HepG2 (cell line): ENCODE measurements at regions not wholly inside any gene's neighbourhood (a gene's known extent, or its start where the extent isn't known, plus 50 kb on each side); places are given as distances from the start of the nearest gene placed in this dataset.

ENCODE experiments used
- ATAC-seq: fragments of 200-7000 bp; cut with Tn5 transposase; 3 replicates; pipeline ENCODE4 v1.9.1; 2020; ENCODE audit warnings: mild to moderate bottlenecking, moderate library complexity
- BruUV-seq: library from RNA; stranded (reverse); fragments of 400-500 nt; replicated peaks from 2 replicates; lab custom pipeline; 2021; lab: Mats Ljungman, UMichigan
- CTCF ChIA-PET: fragments of 300-600 bp; formaldehyde crosslinking; extraction: SDS; loops from one replicate; lab custom pipeline; 2021; ENCODE audit warnings: low total read pairs, inconsistent platforms, low intra/inter-chr PET ratio; lab: Yijun Ruan, JAX
- POLR2A ChIA-PET: fragments of 350-600 bp; sonication (Branson Sonifier 250); formaldehyde crosslinking; loops from one replicate; lab custom pipeline; 2020; ENCODE audit warnings: antibody characterized with exemption, inconsistent platforms; lab: Yijun Ruan, JAX
- DNase-seq: peaks from one replicate; pipeline ENCODE4 v3.0.0-alpha.2; 2015; ENCODE audit warnings: low spot score
- FAIRE-seq: peaks from 3 replicates; lab custom pipeline; 2011; peaks lifted over from hg19 to GRCh38; lab: Jason Lieb, UNC
- H2AFZ ChIP-seq: one replicate; pipeline ENCODE4 v1.6.1; 2011; ENCODE audit warnings: low read length, inconsistent platforms
- H3K27ac ChIP-seq: fragments of 300-600 bp; 3 replicates; pipeline ENCODE4 v1.8.0; 2011; ENCODE audit warnings: mixed run types, mild to moderate bottlenecking, mixed read lengths, low read length, inconsistent platforms; ENCODE audit not compliant: insufficient read depth; ENCODE audit errors: extremely low read length
- H3K27me3 ChIP-seq, 2 experiments: fragments of 200-600 bp in 1 of 2; 2 replicates in 1 of 2; 3 replicates in 1 of 2; pipeline versions ENCODE4 v1.6.0 to v1.8.0; 2011; ENCODE audit warnings: low read length in 2 of 2, mild to moderate bottlenecking in 2 of 2, moderate library complexity in 2 of 2, inconsistent platforms in 1 of 2; ENCODE audit not compliant: insufficient read depth in 2 of 2, control insufficient read depth in 1 of 2
- H3K36me3 ChIP-seq, 2 experiments: fragments of 200-600 bp in 1 of 2; replicated peaks in 1 of 2; 2 replicates in 1 of 2; 3 replicates in 1 of 2; pipeline versions ENCODE4 v1.5.1 to v1.8.0; 2011; ENCODE audit warnings: low read length in 2 of 2, inconsistent platforms in 1 of 2; ENCODE audit not compliant: insufficient read depth in 2 of 2, control insufficient read depth in 1 of 2
- H3K4me1 ChIP-seq: 2 replicates; pipeline ENCODE4 v1.5.1; 2012; ENCODE audit warnings: low read length, inconsistent platforms; ENCODE audit not compliant: insufficient read depth
- H3K4me2 ChIP-seq: 2 replicates; pipeline ENCODE4 v1.6.0; 2011; ENCODE audit warnings: low read depth, low read length, inconsistent platforms
- H3K4me3 ChIP-seq, 3 experiments: fragments of 200-600 bp in 1 of 3; sonication (generic), shearing (Covaris generic) in 1 of 3; replicated peaks in 1 of 3; 2 replicates each; pipeline ENCODE4 v1.5.1; 2011 to 2016; ENCODE audit warnings: low read length in 3 of 3, inconsistent platforms in 2 of 3, low read depth in 2 of 3, mild to moderate bottlenecking in 2 of 3, control low read depth in 1 of 3, mixed read lengths in 1 of 3; ENCODE audit not compliant: insufficient read depth in 1 of 3
- H3K79me2 ChIP-seq: one replicate; pipeline ENCODE4 v1.6.1; 2011; ENCODE audit warnings: low read length, inconsistent platforms; ENCODE audit not compliant: insufficient read depth
- H3K9ac ChIP-seq: 2 replicates; pipeline ENCODE4 v1.6.0; 2011; ENCODE audit warnings: mild to moderate bottlenecking, low read depth, low read length, inconsistent platforms; ENCODE audit not compliant: insufficient read depth
- H3K9me3 ChIP-seq: 2 replicates; pipeline ENCODE4 v1.5.1; 2012; ENCODE audit warnings: mild to moderate bottlenecking, low read length
- H4K20me1 ChIP-seq: 2 replicates; pipeline ENCODE4 v1.6.0; 2011; ENCODE audit warnings: inconsistent platforms, mild to moderate bottlenecking, low read length, moderate library complexity; ENCODE audit not compliant: insufficient read depth
- CEBPB ChIP-seq: IDR thresholded peaks from 2 replicates; pipeline ENCODE4 v1.6.1; 2011; ENCODE audit warnings: low read depth, low read length, improper control_type of control experiment, borderline replicate concordance
- CEBPG ChIP-seq: IDR thresholded peaks from 2 replicates; pipeline ENCODE4 v1.6.1; 2016
- HNRNPLL ChIP-seq: fragments of 200-400 bp; formaldehyde crosslinking; IDR thresholded peaks from 2 replicates; pipeline ENCODE4 v1.6.1; 2017; ENCODE audit warnings: mild to moderate bottlenecking, low read depth, low read length; ENCODE audit not compliant: poor library complexity, severe bottlenecking
- NR3C1 ChIP-seq: sonication (generic); formaldehyde crosslinking; IDR thresholded peaks from 2 replicates; pipeline ENCODE4 v1.4.0; 2020; ENCODE audit warnings: missing genetic modification reagents
- ZNF138 ChIP-seq: sonication (generic); formaldehyde crosslinking; IDR thresholded peaks from 2 replicates; pipeline ENCODE4 v1.5.0; 2020; ENCODE audit warnings: mild to moderate bottlenecking, low read depth, missing genetic modification reagents
- ZNF274 ChIP-seq: sonication (generic); formaldehyde crosslinking; IDR thresholded peaks from 2 replicates; pipeline ENCODE4 v1.5.1; 2020; ENCODE audit warnings: mild to moderate bottlenecking, missing genetic modification reagents
- ZNF335 ChIP-seq: sonication (generic); formaldehyde crosslinking; IDR thresholded peaks from 2 replicates; pipeline ENCODE4 v1.4.0; 2020; ENCODE audit warnings: missing genetic modification reagents
- ZNF33A ChIP-seq: sonication (generic); formaldehyde crosslinking; IDR thresholded peaks from 2 replicates; pipeline ENCODE4 v1.5.1; 2020; ENCODE audit warnings: missing genetic modification reagents, mild to moderate bottlenecking, moderate library complexity, borderline replicate concordance
- ZNF883 ChIP-seq: sonication (generic); formaldehyde crosslinking; IDR thresholded peaks from 2 replicates; pipeline ENCODE4 v1.5.1; 2020; ENCODE audit warnings: mild to moderate bottlenecking, missing genetic modification reagents; ENCODE audit errors: not compliant biosample characterization
- WGBS: methylation state at CpG from one replicate; pipeline ENCODE4 v1.1.6; 2017; ENCODE audit warnings: low lambda C conversion rate; 5-methylcytosine and 5-hydroxymethylcytosine counted together
- in situ Hi-C: cut with HindIII; loops from 2 replicates; pipeline ENCODE4 v1.10.0; 2017; ENCODE audit warnings: low pct_unique_long_range_greater_than_20kb; ENCODE audit not compliant: extremely low pct_ligation_motif_present
- intact Hi-C: fragments of 100-400 bp; cut with micrococcal nuclease; formaldehyde crosslinking; loops from one replicate; pipeline ENCODE4 v1.10.0; 2022; ENCODE audit not compliant: unreplicated experiment
- TF ChIP-seq, protein P1 (sequence below): sonication (generic); formaldehyde crosslinking; IDR thresholded peaks from 2 replicates; pipeline ENCODE4 v1.4.0; 2020; ENCODE audit warnings: mild to moderate bottlenecking, missing genetic modification reagents
- TF ChIP-seq, protein P2 (sequence below): fragments of 450-650 bp; IDR thresholded peaks from 2 replicates; pipeline ENCODE4 v1.6.1; 2016

DNA sequence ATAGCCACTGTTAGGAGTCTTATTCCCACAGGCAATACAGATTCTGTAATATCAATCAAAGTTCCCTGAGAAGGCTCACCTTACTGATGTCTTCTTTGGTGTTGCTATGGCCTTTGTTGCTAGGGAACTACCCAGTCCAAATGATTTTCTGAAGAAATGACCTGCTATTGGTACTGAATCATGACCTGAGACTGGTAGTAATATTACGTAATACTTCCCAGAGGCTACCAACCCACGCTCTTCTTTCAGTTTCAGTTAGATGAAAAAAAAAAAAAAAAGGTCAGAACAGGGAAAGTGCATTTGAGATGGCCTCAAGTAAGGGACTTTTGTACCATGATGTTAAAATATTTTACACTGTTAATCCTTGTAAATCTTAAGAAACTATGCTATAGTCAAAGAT lies 1092.5 kb upstream of the EPHA6 start:
- BruUV-seq: no TSS peak
- H3K27me3 ChIP-seq: no peaks in the 10 kb centered on the region
- no peaks in the 10 kb centered on the region for H3K36me3 ChIP-seq
- H3K4me2 ChIP-seq: no peak overlapping the region
- DNase-seq: no peak
- H3K9ac ChIP-seq: no peak overlapping the region
- 6% methylated on average over 2 of the region's 2 CpGs for WGBS
- no peak overlapping the region for H2AFZ ChIP-seq
- intact Hi-C loops (no loop called here), in situ Hi-C loops (no loop called here)
- ATAC-seq: no peak
- no peaks in the 10 kb centered on the region for H4K20me1 ChIP-seq
- POLR2A ChIA-PET: no interaction called here
- no peak overlapping the region for H3K4me3 ChIP-seq
- CTCF ChIA-PET: no interaction called here
- no peak for FAIRE-seq
- TF ChIP-seq, protein P1, sequence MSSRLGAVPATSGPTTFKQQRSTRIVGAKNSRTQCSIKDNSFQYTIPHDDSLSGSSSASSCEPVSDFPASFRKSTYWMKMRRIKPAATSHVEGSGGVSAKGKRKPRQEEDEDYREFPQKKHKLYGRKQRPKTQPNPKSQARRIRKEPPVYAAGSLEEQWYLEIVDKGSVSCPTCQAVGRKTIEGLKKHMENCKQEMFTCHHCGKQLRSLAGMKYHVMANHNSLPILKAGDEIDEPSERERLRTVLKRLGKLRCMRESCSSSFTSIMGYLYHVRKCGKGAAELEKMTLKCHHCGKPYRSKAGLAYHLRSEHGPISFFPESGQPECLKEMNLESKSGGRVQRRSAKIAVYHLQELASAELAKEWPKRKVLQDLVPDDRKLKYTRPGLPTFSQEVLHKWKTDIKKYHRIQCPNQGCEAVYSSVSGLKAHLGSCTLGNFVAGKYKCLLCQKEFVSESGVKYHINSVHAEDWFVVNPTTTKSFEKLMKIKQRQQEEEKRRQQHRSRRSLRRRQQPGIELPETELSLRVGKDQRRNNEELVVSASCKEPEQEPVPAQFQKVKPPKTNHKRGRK (CRISPR knock-in tag): no peak
- TF ChIP-seq CEBPB: peak; percentile 72
- no peak for TF ChIP-seq HNRNPLL
- 0 out of 2 replicates have a peak, but pooled peaks have one; percentile 10 for TF ChIP-seq CEBPG
- no peak for TF ChIP-seq ZNF335 (CRISPR knock-in tag)
- TF ChIP-seq NR3C1 (CRISPR knock-in tag): no peak
- no peak for TF ChIP-seq ZNF33A (CRISPR knock-in tag)
- no peak for TF ChIP-seq ZNF274 (CRISPR knock-in tag)
- no peak for TF ChIP-seq ZNF883 (CRISPR knock-in tag)
- TF ChIP-seq ZNF138 (CRISPR knock-in tag): no peak
- TF ChIP-seq, protein P2, sequence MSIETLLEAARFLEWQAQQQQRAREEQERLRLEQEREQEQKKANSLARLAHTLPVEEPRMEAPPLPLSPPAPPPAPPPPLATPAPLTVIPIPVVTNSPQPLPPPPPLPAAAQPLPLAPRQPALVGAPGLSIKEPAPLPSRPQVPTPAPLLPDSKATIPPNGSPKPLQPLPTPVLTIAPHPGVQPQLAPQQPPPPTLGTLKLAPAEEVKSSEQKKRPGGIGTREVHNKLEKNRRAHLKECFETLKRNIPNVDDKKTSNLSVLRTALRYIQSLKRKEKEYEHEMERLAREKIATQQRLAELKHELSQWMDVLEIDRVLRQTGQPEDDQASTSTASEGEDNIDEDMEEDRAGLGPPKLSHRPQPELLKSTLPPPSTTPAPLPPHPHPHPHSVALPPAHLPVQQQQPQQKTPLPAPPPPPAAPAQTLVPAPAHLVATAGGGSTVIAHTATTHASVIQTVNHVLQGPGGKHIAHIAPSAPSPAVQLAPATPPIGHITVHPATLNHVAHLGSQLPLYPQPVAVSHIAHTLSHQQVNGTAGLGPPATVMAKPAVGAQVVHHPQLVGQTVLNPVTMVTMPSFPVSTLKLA: no peak
- H3K9me3 ChIP-seq: no peaks in the 10 kb centered on the region
- no peak overlapping the region for H3K27ac ChIP-seq
- H3K4me1 ChIP-seq: no peaks in the 10 kb centered on the region
- no peaks in the 10 kb centered on the region for H3K79me2 ChIP-seq
